ENCODE measurements at regions not wholly inside any gene's neighbourhood (a gene's known extent, or its start where the extent isn't known, plus 50 kb on each side); places are given as distances from the start of the nearest gene placed in this dataset.

GRCh38 chr2:120613742-120614571 lies 121.7 kb upstream of the GLI2 start:
- H3K4me3 ChIP-seq (ENCODE audit: control insufficient read depth, low read depth, low read length) = no peak overlapping the region; the same call in 1 of the 2 replicates
- no peak for TF ChIP-seq CTCF (IDR thresholded peaks at IDR 0.05; ENCODE audit: control insufficient read depth, insufficient read depth, low read depth, low read length, missing control alignments)
- DNase-seq (ENCODE audit: low read depth) = peak; percentile 71

- TF ChIP-seq CTCF (IDR thresholded peaks at IDR 0.05; ENCODE audit: control insufficient read depth, insufficient read depth, low read depth, low read length, missing control alignments) = no peak
- no peak for DNase-seq (ENCODE audit: low read depth)
- H3K4me3 ChIP-seq (ENCODE audit: control insufficient read depth, low read depth, low read length) = no peak overlapping the region
Measured at GRCh38 chr2:120614901-120615300, 120.8 kb upstream of the GLI2 start.

GRCh38 chr2:120616261-120616660 lies 119.4 kb upstream of the GLI2 start:
- DNase-seq (ENCODE audit: low read depth) = no peak
- no peak overlapping the region for H3K4me3 ChIP-seq (ENCODE audit: control insufficient read depth, low read depth, low read length)
- TF ChIP-seq CTCF (IDR thresholded peaks at IDR 0.05; ENCODE audit: control insufficient read depth, insufficient read depth, low read depth, low read length, missing control alignments) = no peak

- no peak overlapping the region for H3K4me3 ChIP-seq (ENCODE audit: control insufficient read depth, low read depth, low read length)
- no peak for TF ChIP-seq CTCF (IDR thresholded peaks at IDR 0.05; ENCODE audit: control insufficient read depth, insufficient read depth, low read depth, low read length, missing control alignments)
- DNase-seq (ENCODE audit: low read depth) = no peak
Measured at GRCh38 chr2:120617055-120617454, 118.6 kb upstream of the GLI2 start.

GRCh38 chr2:120618830-120619229 lies 116.8 kb upstream of the GLI2 start:
- TF ChIP-seq CTCF (IDR thresholded peaks at IDR 0.05; ENCODE audit: control insufficient read depth, insufficient read depth, low read depth, low read length, missing control alignments) = no peak
- DNase-seq (ENCODE audit: low read depth) = no peak
- no peak overlapping the region for H3K4me3 ChIP-seq (ENCODE audit: control insufficient read depth, low read depth, low read length)

GRCh38 chr2:120619579-120619978 lies 116.1 kb upstream of the GLI2 start:
- DNase-seq (ENCODE audit: low read depth) = no peak
- H3K4me3 ChIP-seq (ENCODE audit: control insufficient read depth, low read depth, low read length) = no peak overlapping the region
- no peak for TF ChIP-seq CTCF (IDR thresholded peaks at IDR 0.05; ENCODE audit: control insufficient read depth, insufficient read depth, low read depth, low read length, missing control alignments)

Data from AG09309 (cell line).